Erythroblast (primary cell): ENCODE measurements at regions not wholly inside any gene's neighbourhood (a gene's known extent, or its start where the extent isn't known, plus 50 kb on each side); places are given as distances from the start of the nearest gene placed in this dataset.

Experiments used
- GATA1 ChIP-seq: IDR thresholded peaks from 2 replicates; pipeline ENCODE4 v1.6.1; 2011; ENCODE audit warnings: low read depth, mild to moderate bottlenecking, control low read depth, low read length, moderate library complexity
- POLR2A ChIP-seq: IDR thresholded peaks from 2 replicates; pipeline ENCODE4 v1.6.1; 2011; ENCODE audit warnings: mild to moderate bottlenecking, low read length

DNA sequence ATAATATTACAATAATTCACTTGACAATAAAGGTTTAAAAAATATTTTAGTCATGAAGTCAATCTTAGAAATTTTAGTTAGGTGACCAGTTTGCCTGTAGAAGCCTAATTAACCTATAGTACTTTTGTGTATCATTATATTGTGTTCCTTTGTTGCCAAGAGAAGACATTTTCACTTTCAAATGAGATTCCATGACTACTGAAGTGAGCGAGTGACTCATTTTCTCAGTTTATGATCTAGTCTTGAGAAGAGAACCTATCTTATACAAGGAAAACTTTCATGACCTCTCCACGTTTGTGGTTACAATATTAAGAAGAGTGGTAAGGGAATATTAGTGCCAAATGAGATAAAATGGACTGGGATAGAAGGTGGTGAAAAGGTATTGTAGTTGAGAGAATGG is 423.9 kb upstream of the CHORDC1 start:
- TF ChIP-seq POLR2A: no peak
- TF ChIP-seq GATA1: no peak
